OCI-LY3 (cell line): ENCODE measurements at regions not wholly inside any gene's neighbourhood (a gene's known extent, or its start where the extent isn't known, plus 50 kb on each side); places are given as distances from the start of the nearest gene placed in this dataset.

ENCODE experiments used
- EZH2phosphoT487 ChIP-seq: fragments of 200-600 bp; shearing (Covaris generic); IDR thresholded peaks from 2 replicates; pipeline ENCODE4 v1.6.1; 2018; ENCODE audit warnings: antibody characterized with exemption, mixed run types, low read depth
- TF ChIP-seq, protein P1 (sequence below): fragments of 200-600, 300-600 bp; sonication (generic); IDR thresholded peaks from 2 replicates; pipeline ENCODE4 v1.5.1; 2014; ENCODE audit warnings: antibody characterized with exemption, low read length, low read depth

DNA sequence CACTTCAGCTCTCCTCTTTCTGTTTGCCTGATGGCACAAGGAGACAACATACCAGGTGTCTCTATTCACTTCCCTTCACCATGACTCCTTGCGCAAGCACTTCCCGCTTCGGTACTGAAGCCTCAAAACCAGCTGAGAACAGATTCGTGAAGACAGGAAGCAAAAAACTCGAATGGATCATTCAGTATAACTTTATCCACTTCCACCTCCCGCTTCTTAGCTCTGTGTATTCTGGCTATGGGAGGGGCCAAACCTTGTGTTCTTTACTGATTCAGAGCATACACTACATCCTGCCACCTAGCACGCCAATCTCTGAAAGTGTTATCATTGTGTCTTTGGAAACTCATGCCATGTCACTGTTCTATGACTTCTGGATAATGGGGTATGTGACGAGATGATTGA is 62.2 kb upstream of the ADA2 start:
- TF ChIP-seq, protein P1, sequence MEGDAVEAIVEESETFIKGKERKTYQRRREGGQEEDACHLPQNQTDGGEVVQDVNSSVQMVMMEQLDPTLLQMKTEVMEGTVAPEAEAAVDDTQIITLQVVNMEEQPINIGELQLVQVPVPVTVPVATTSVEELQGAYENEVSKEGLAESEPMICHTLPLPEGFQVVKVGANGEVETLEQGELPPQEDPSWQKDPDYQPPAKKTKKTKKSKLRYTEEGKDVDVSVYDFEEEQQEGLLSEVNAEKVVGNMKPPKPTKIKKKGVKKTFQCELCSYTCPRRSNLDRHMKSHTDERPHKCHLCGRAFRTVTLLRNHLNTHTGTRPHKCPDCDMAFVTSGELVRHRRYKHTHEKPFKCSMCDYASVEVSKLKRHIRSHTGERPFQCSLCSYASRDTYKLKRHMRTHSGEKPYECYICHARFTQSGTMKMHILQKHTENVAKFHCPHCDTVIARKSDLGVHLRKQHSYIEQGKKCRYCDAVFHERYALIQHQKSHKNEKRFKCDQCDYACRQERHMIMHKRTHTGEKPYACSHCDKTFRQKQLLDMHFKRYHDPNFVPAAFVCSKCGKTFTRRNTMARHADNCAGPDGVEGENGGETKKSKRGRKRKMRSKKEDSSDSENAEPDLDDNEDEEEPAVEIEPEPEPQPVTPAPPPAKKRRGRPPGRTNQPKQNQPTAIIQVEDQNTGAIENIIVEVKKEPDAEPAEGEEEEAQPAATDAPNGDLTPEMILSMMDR = no peak
- no peak for TF ChIP-seq EZH2phosphoT487
